Stimulated activated CD4-positive, alpha-beta T cell treated with anti-CD3 and anti-CD28 coated beads, Interleukin-4, amount 100 ng/mL, for 24 hours (primary cell): ENCODE measurements at regions not wholly inside any gene's neighbourhood (a gene's known extent, or its start where the extent isn't known, plus 50 kb on each side); places are given as distances from the start of the nearest gene placed in this dataset.
A peak's percentile ranks its signal among the peaks of the same experiment; 100 is the strongest.

Source experiments
- DNase-seq: peaks from one replicate; pipeline ENCODE4 v3.0.0-alpha.2; 2020

- DNase-seq = no peak
Measured at GRCh38 chr1:23639460-23640095, 52.0 kb upstream of the RPL11 start.

GRCh38 chr1:23638786-23639241, 52.8 kb upstream of the RPL11 start:
- DNase-seq = no peak

- no peak for DNase-seq
Measured at GRCh38 chr1:23638188-23638619, 53.4 kb upstream of the RPL11 start.

- no peak for DNase-seq
Measured at GRCh38 chr1:23636009-23636408, 55.6 kb upstream of the RPL11 start.

GRCh38 chr1:23634840-23635651, 56.6 kb upstream of the RPL11 start:
- DNase-seq = peak; percentile 66

- no peak for DNase-seq
Measured at GRCh38 chr1:23634518-23634839, 57.1 kb upstream of the RPL11 start.

GRCh38 chr1:23632479-23633160, 59.0 kb upstream of the RPL11 start:
- DNase-seq = no peak

GRCh38 chr1:23629708-23630290, 61.8 kb upstream of the RPL11 start:
- DNase-seq = no peak

- DNase-seq = no peak
Measured at GRCh38 chr1:23628951-23629387, 62.6 kb upstream of the RPL11 start.

- no peak for DNase-seq
Measured at GRCh38 chr1:23627069-23627735, 64.4 kb upstream of the RPL11 start.

GRCh38 chr1:23625929-23626535, 65.6 kb upstream of the RPL11 start:
- DNase-seq = no peak

- DNase-seq = no peak
Measured at GRCh38 chr1:23625459-23625858, 66.1 kb upstream of the RPL11 start.

GRCh38 chr1:23624440-23624839, 65.1 kb upstream of the ID3 start:
- DNase-seq = peak; percentile 64

GRCh38 chr1:23622284-23622683, 63.0 kb upstream of the ID3 start:
- DNase-seq = no peak

- DNase-seq = no peak
Measured at GRCh38 chr1:23620605-23621004, 61.3 kb upstream of the ID3 start.

- DNase-seq = peak; percentile 78
Measured at GRCh38 chr1:23619299-23620188, 60.2 kb upstream of the ID3 start.

- no peak for DNase-seq
Measured at GRCh38 chr1:23618586-23619083, 59.3 kb upstream of the ID3 start.

GRCh38 chr1:23617084-23617521, 57.8 kb upstream of the ID3 start:
- peak; percentile 33 for DNase-seq

GRCh38 chr1:23616292-23616824, 57.1 kb upstream of the ID3 start:
- DNase-seq = no peak

GRCh38 chr1:23615852-23616251, 56.6 kb upstream of the ID3 start:
- DNase-seq = no peak

GRCh38 chr1:23615423-23615822, 56.1 kb upstream of the ID3 start:
- DNase-seq = no peak
